GM06990 (cell line): ENCODE measurements at regions not wholly inside any gene's neighbourhood (a gene's known extent, or its start where the extent isn't known, plus 50 kb on each side); places are given as distances from the start of the nearest gene placed in this dataset.

Source experiments
- DNase-seq: peaks from one replicate; pipeline ENCODE4 v3.0.0-alpha.2; 2011; ENCODE audit not compliant: insufficient read length; ENCODE audit errors: extremely low read depth
- H3K27me3 ChIP-seq: replicated peaks from 2 replicates; pipeline ENCODE4 v1.6.0; 2011; ENCODE audit warnings: low read length; ENCODE audit not compliant: control insufficient read depth, insufficient read depth
- H3K36me3 ChIP-seq: 2 replicates; pipeline ENCODE4 v1.5.1; 2011; ENCODE audit warnings: low read length; ENCODE audit not compliant: control insufficient read depth, insufficient read depth
- H3K4me3 ChIP-seq: replicated peaks from 2 replicates; pipeline ENCODE4 v1.5.1; 2011; ENCODE audit warnings: low read depth, mild to moderate bottlenecking, control low read depth, low read length
- TF ChIP-seq, protein P1 (sequence below): IDR thresholded peaks from 2 replicates; pipeline ENCODE4 v1.5.1; 2011; ENCODE audit warnings: low read length, control low read depth, mild to moderate bottlenecking, inconsistent platforms; ENCODE audit not compliant: insufficient read depth, poor library complexity, severe bottlenecking

DNA sequence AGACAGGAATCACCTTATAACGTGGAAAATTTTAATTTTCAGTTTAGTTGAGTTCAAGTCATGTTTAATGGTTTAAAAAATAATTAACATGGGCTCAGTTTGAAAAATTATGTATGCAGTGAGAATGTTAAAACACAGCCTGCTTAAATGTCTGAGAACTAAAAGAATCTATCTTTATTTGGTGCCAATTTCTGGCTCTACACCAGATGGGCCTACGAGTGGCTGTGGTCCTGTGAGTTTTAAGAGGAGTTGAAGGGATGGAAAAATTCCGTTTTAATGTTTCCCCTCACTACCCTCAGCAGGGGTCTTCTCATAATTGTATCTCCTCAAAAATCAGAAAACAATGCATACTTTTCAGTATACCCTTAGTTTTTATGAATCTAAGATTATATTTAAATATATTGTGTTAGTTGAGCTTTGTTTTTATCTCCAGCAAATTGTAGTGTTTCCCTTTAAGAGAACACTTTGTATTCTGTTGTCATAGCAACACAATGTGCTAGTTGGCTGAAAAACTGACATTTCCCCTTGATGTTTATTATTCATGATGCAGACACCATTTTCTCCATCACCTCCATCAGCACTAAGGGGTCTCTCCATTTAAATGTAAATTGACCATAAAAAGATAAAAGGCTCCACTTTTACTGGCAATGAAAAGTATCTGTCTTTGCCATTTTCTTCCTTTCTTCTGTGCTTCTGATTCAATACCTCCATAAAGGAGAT lies 393.5 kb upstream of the GRIA3 start:
- Histone ChIP-seq H3K27me3 (no peaks in the 10 kb centered on the region), H3K36me3 (no peaks in the 10 kb centered on the region), H3K4me3 (no peak overlapping the region)
- TF ChIP-seq, protein P1, sequence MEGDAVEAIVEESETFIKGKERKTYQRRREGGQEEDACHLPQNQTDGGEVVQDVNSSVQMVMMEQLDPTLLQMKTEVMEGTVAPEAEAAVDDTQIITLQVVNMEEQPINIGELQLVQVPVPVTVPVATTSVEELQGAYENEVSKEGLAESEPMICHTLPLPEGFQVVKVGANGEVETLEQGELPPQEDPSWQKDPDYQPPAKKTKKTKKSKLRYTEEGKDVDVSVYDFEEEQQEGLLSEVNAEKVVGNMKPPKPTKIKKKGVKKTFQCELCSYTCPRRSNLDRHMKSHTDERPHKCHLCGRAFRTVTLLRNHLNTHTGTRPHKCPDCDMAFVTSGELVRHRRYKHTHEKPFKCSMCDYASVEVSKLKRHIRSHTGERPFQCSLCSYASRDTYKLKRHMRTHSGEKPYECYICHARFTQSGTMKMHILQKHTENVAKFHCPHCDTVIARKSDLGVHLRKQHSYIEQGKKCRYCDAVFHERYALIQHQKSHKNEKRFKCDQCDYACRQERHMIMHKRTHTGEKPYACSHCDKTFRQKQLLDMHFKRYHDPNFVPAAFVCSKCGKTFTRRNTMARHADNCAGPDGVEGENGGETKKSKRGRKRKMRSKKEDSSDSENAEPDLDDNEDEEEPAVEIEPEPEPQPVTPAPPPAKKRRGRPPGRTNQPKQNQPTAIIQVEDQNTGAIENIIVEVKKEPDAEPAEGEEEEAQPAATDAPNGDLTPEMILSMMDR: no peak
- DNase-seq: no peak

DNA sequence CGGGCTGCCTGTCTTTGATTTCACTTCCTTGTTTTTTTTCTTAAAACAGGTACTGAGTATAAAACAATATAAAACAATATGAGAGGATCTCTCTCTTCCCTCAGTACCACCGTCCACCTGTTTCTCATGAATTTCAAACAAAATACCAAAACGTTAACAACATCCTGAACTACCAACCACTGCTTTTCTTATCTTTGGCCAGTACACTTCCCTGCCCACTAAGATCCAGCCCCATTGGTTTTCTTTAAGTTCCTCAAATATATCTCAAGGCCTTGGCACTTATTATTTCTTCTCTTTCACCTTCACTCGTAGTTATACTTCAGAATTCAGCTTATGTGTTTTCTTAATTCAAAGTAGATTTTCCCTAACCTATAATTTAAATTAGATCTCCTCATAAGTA lies 370.2 kb upstream of the GRIA3 start:
- Histone ChIP-seq H3K4me3 (no peak overlapping the region), H3K36me3 (no peaks in the 10 kb centered on the region), H3K27me3 (no peaks in the 10 kb centered on the region)
- DNase-seq: no peak
- TF ChIP-seq, protein P1: no peak

DNA sequence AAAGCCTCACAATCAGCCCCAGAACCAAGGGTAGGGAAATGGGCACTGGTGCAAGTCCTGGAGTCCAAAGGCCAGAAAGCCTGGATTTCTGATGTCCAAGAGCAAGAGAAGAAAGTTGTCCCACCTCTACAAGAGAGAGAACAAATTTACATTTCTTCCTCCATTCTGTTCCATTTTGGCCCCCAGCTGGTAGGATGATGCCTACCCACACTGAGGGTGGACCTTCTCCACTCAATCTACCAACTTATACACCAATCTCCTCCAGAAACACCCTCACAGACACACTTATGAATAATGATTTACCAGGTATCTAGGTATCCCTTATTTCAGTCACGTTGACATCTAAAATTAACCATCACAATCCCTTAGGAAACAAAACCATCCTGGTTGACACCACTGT lies 367.8 kb upstream of the GRIA3 start:
- TF ChIP-seq, protein P1: no peak
- Histone ChIP-seq H3K4me3 (no peak overlapping the region), H3K27me3 (no peaks in the 10 kb centered on the region), H3K36me3 (no peaks in the 10 kb centered on the region)
- no peak for DNase-seq

DNA sequence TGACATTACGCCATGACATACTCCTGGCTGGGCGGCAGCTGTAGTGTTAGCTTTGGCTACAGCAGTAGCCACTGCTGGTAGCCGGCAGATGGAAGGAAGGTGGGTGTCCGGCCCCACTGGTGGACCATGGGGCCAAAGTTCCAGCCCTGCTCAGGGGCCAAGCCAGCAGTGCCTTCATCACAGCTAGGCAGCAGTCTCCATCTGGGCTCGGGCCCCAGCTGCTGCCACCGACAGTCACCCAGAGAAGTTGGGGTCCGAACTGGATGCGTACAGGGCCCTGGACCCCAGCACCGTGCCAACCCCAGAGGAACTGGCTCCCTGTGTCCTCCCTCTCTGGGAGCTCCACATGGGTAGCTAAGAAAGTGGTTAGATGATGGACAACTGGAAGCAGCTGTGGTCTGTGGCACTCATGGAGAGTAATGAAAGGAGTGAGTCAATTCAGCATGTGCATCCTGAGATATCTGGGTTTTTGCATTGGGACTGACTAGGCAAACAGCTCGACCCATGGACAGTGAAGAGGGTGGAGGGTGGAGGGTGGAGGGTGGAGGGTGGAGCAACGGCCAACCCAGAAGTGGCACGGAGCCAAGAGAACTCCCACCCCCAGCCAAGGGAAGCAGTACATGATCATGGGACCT lies 366.6 kb upstream of the GRIA3 start:
- H3K27me3 ChIP-seq: no peaks in the 10 kb centered on the region
- DNase-seq: no peak
- no peaks in the 10 kb centered on the region for H3K36me3 ChIP-seq
- no peak overlapping the region for H3K4me3 ChIP-seq
- TF ChIP-seq, protein P1: no peak

DNA sequence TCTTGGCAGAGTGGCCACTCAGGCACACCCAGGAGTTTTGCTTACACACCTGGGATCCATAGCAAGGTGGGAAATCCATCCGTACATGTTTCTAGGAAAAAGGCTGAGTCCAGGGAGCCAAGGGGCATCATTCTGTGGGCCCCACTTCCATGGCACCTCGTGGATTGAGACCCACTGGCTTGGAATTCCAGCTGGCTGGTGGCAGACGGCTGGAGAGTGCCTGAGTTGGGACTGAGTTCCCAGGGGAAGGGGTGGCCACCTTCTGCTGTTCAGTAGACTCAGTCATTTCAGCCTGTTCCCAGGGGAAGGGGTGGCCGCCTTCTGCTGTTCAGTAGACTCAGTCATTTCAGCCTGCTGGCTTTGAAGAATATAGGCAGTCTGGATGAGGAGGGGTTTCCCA lies 366.0 kb upstream of the GRIA3 start:
- no peak for DNase-seq

More for the DNA sequence above, 366.0 kb upstream of the GRIA3 start:
- TF ChIP-seq, protein P1: no peak
- no peaks in the 10 kb centered on the region for H3K36me3 ChIP-seq
- H3K27me3 ChIP-seq: no peaks in the 10 kb centered on the region
- no peak overlapping the region for H3K4me3 ChIP-seq
